HepG2 (cell line): ENCODE measurements at regions not wholly inside any gene's neighbourhood (a gene's known extent, or its start where the extent isn't known, plus 50 kb on each side); places are given as distances from the start of the nearest gene placed in this dataset.

ENCODE experiments used
- ATAC-seq: fragments of 200-7000 bp; cut with Tn5 transposase; 3 replicates; pipeline ENCODE4 v1.9.1; 2020; ENCODE audit warnings: mild to moderate bottlenecking, moderate library complexity
- BruUV-seq: library from RNA; stranded (reverse); fragments of 400-500 nt; replicated peaks from 2 replicates; lab custom pipeline; 2021; lab: Mats Ljungman, UMichigan
- CTCF ChIA-PET: fragments of 300-600 bp; formaldehyde crosslinking; extraction: SDS; loops from one replicate; lab custom pipeline; 2021; ENCODE audit warnings: low total read pairs, inconsistent platforms, low intra/inter-chr PET ratio; lab: Yijun Ruan, JAX
- POLR2A ChIA-PET: fragments of 350-600 bp; sonication (Branson Sonifier 250); formaldehyde crosslinking; loops from one replicate; lab custom pipeline; 2020; ENCODE audit warnings: antibody characterized with exemption, inconsistent platforms; lab: Yijun Ruan, JAX
- DNase-seq: peaks from one replicate; pipeline ENCODE4 v3.0.0-alpha.2; 2015; ENCODE audit warnings: low spot score
- FAIRE-seq: peaks from 3 replicates; lab custom pipeline; 2011; peaks lifted over from hg19 to GRCh38; lab: Jason Lieb, UNC
- H2AFZ ChIP-seq: one replicate; pipeline ENCODE4 v1.6.1; 2011; ENCODE audit warnings: low read length, inconsistent platforms
- H3K27ac ChIP-seq: fragments of 300-600 bp; 3 replicates; pipeline ENCODE4 v1.8.0; 2011; ENCODE audit warnings: mixed run types, mild to moderate bottlenecking, mixed read lengths, low read length, inconsistent platforms; ENCODE audit not compliant: insufficient read depth; ENCODE audit errors: extremely low read length
- H3K27me3 ChIP-seq, 2 experiments: fragments of 200-600 bp in 1 of 2; 2 replicates in 1 of 2; 3 replicates in 1 of 2; pipeline versions ENCODE4 v1.6.0 to v1.8.0; 2011; ENCODE audit warnings: low read length in 2 of 2, mild to moderate bottlenecking in 2 of 2, moderate library complexity in 2 of 2, inconsistent platforms in 1 of 2; ENCODE audit not compliant: insufficient read depth in 2 of 2, control insufficient read depth in 1 of 2
- H3K36me3 ChIP-seq, 2 experiments: fragments of 200-600 bp in 1 of 2; replicated peaks in 1 of 2; 2 replicates in 1 of 2; 3 replicates in 1 of 2; pipeline versions ENCODE4 v1.5.1 to v1.8.0; 2011; ENCODE audit warnings: low read length in 2 of 2, inconsistent platforms in 1 of 2; ENCODE audit not compliant: insufficient read depth in 2 of 2, control insufficient read depth in 1 of 2
- H3K4me1 ChIP-seq: 2 replicates; pipeline ENCODE4 v1.5.1; 2012; ENCODE audit warnings: low read length, inconsistent platforms; ENCODE audit not compliant: insufficient read depth
- H3K4me2 ChIP-seq: 2 replicates; pipeline ENCODE4 v1.6.0; 2011; ENCODE audit warnings: low read depth, low read length, inconsistent platforms
- H3K4me3 ChIP-seq, 3 experiments: fragments of 200-600 bp in 1 of 3; sonication (generic), shearing (Covaris generic) in 1 of 3; replicated peaks in 1 of 3; 2 replicates each; pipeline ENCODE4 v1.5.1; 2011 to 2016; ENCODE audit warnings: low read length in 3 of 3, inconsistent platforms in 2 of 3, low read depth in 2 of 3, mild to moderate bottlenecking in 2 of 3, control low read depth in 1 of 3, mixed read lengths in 1 of 3; ENCODE audit not compliant: insufficient read depth in 1 of 3
- H3K79me2 ChIP-seq: one replicate; pipeline ENCODE4 v1.6.1; 2011; ENCODE audit warnings: low read length, inconsistent platforms; ENCODE audit not compliant: insufficient read depth
- H3K9ac ChIP-seq: 2 replicates; pipeline ENCODE4 v1.6.0; 2011; ENCODE audit warnings: mild to moderate bottlenecking, low read depth, low read length, inconsistent platforms; ENCODE audit not compliant: insufficient read depth
- H3K9me3 ChIP-seq: 2 replicates; pipeline ENCODE4 v1.5.1; 2012; ENCODE audit warnings: mild to moderate bottlenecking, low read length
- H4K20me1 ChIP-seq: 2 replicates; pipeline ENCODE4 v1.6.0; 2011; ENCODE audit warnings: inconsistent platforms, mild to moderate bottlenecking, low read length, moderate library complexity; ENCODE audit not compliant: insufficient read depth
- KDM5A ChIP-seq: fragments of 200-600 bp; sonication (generic); IDR thresholded peaks from 2 replicates; pipeline ENCODE4 v1.7.0; 2018; ENCODE audit warnings: antibody characterized with exemption, mild to moderate bottlenecking, low read length, borderline replicate concordance
- KLF9 ChIP-seq: IDR thresholded peaks from 2 replicates; pipeline ENCODE4 v1.6.1; 2016; ENCODE audit warnings: low read depth
- KMT2B ChIP-seq: IDR thresholded peaks from 2 replicates; pipeline ENCODE4 v1.6.1; 2016; ENCODE audit warnings: missing genetic modification reagents, missing compliant biosample characterization
- RBM22 ChIP-seq: fragments of 200-400 bp; formaldehyde crosslinking; optimal IDR thresholded peaks from 2 replicates; pipeline ENCODE3; 2017; ENCODE audit warnings: mild to moderate bottlenecking, low read length, moderate library complexity
- STAT5B ChIP-seq: sonication (generic); formaldehyde crosslinking; IDR thresholded peaks from 2 replicates; pipeline ENCODE4 v1.4.0; 2020; ENCODE audit warnings: missing genetic modification reagents
- TRIM24 ChIP-seq: sonication (generic); formaldehyde crosslinking; IDR thresholded peaks from 2 replicates; pipeline ENCODE4 v1.8.0; 2022; ENCODE audit warnings: mild to moderate bottlenecking, missing genetic modification reagents
- ZNF552 ChIP-seq: sonication (generic); formaldehyde crosslinking; IDR thresholded peaks from 2 replicates; pipeline ENCODE4 v1.9.0; 2022; ENCODE audit warnings: missing genetic modification reagents, mild to moderate bottlenecking, borderline replicate concordance
- ZNF672 ChIP-seq: sonication (generic); formaldehyde crosslinking; IDR thresholded peaks from 2 replicates; pipeline ENCODE4 v1.8.1; 2022; ENCODE audit warnings: missing genetic modification reagents
- WGBS: methylation state at CpG from one replicate; pipeline ENCODE4 v1.1.6; 2017; ENCODE audit warnings: low lambda C conversion rate; 5-methylcytosine and 5-hydroxymethylcytosine counted together
- in situ Hi-C: cut with HindIII; loops from 2 replicates; pipeline ENCODE4 v1.10.0; 2017; ENCODE audit warnings: low pct_unique_long_range_greater_than_20kb; ENCODE audit not compliant: extremely low pct_ligation_motif_present
- intact Hi-C: fragments of 100-400 bp; cut with micrococcal nuclease; formaldehyde crosslinking; loops from one replicate; pipeline ENCODE4 v1.10.0; 2022; ENCODE audit not compliant: unreplicated experiment
- TF ChIP-seq, protein P1 (sequence below): IDR thresholded peaks from 2 replicates; pipeline ENCODE4 v1.6.1; 2016
- TF ChIP-seq, protein P2 (sequence below), 2 experiments: sonication (generic) in 1 of 2; formaldehyde crosslinking in 1 of 2; IDR thresholded peaks; 2 replicates each; pipeline versions ENCODE4 v1.6.1 to v1.9.0; 2014 to 2022; ENCODE audit warnings: antibody characterized with exemption in 1 of 2, borderline replicate concordance in 1 of 2, inconsistent platforms in 1 of 2, low read depth in 1 of 2, missing genetic modification reagents in 1 of 2
- TF ChIP-seq, protein P3 (sequence below): sonication (generic); formaldehyde crosslinking; IDR thresholded peaks from 2 replicates; pipeline ENCODE4 v1.8.0; 2022; ENCODE audit warnings: missing genetic modification reagents, mild to moderate bottlenecking, moderate library complexity, borderline replicate concordance
- TF ChIP-seq, protein P4 (sequence below): IDR thresholded peaks from 2 replicates; pipeline ENCODE4 v1.6.1; 2012; ENCODE audit warnings: inconsistent platforms

DNA sequence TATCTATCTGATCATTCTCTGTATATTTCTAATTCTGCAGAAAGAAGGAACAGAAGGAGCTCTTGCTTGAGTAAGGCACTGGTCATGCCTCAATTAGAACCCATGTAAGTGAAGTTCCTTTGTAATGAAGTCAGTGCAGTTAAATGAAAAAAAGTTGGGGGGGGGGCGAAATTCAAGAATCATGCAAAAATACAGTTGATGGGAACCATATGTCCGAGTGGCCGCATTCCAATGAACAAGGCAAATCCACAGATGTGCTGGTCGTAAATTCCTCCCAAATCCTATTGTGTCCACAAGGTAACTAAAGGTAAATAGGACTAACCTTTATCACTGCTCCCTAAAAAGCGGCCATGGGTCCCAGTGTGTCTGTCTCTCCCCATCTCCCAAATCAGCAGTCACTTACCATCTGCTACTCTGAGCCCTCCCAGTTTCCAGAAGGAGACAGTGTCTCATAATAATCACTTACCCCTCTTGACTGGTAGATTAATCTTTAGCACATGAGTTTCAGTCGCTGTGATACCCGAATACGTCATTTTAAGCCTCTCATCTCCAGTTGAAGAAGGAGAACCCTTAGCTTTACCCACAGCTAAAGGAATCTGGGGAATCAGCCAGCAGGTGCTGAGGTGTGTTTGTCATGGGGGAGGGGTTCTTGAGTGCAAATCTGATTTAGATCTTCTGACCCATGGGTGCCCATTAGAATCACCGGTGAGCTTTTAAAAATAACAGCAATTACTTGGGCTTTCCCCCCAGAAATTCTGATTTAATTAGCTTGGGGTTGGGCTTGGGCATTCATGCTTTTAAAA is 56.3 kb upstream of the EPHB3 start:
- 10% methylated on average over 8 of the region's 9 CpGs for WGBS
- no peaks in the 10 kb centered on the region for H3K4me1 ChIP-seq
- FAIRE-seq (no peak), ATAC-seq (no peak), DNase-seq (no peak)
- H3K9me3 ChIP-seq: no peaks in the 10 kb centered on the region; the same call in 1 of the 2 replicates
- no peak overlapping the region for H3K27ac ChIP-seq
- peaks cover 2 to 44% of the 10 kb centered on the region in 2 experiments; a peak in 4 of 5 replicates for H3K27me3 ChIP-seq
- H2AFZ ChIP-seq: no peak overlapping the region
- CTCF ChIA-PET: no interaction called here
- H3K9ac ChIP-seq: no peak overlapping the region
- H3K4me3 ChIP-seq: no peak overlapping the region
- POLR2A ChIA-PET: no interaction called here
- H4K20me1 ChIP-seq: no peaks in the 10 kb centered on the region
- in situ Hi-C loops: no loop called here
- no peak overlapping the region for H3K4me2 ChIP-seq
- BruUV-seq: no TSS peak
- H3K36me3 ChIP-seq: no peaks in the 10 kb centered on the region
- intact Hi-C loops: no loop called here
- no peaks in the 10 kb centered on the region for H3K79me2 ChIP-seq
- TF ChIP-seq ZNF552 (CRISPR knock-in tag): no peak
- no peak for TF ChIP-seq KDM5A
- no peak for TF ChIP-seq TRIM24 (CRISPR knock-in tag)
- TF ChIP-seq, protein P1, sequence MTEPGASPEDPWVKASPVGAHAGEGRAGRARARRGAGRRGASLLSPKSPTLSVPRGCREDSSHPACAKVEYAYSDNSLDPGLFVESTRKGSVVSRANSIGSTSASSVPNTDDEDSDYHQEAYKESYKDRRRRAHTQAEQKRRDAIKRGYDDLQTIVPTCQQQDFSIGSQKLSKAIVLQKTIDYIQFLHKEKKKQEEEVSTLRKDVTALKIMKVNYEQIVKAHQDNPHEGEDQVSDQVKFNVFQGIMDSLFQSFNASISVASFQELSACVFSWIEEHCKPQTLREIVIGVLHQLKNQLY (CRISPR knock-in tag): no peak
- no peak for TF ChIP-seq KMT2B
- TF ChIP-seq RBM22: no peak
- no peak for TF ChIP-seq STAT5B (CRISPR knock-in tag)
- TF ChIP-seq ZNF672 (CRISPR knock-in tag): no peak
- TF ChIP-seq, protein P2, sequence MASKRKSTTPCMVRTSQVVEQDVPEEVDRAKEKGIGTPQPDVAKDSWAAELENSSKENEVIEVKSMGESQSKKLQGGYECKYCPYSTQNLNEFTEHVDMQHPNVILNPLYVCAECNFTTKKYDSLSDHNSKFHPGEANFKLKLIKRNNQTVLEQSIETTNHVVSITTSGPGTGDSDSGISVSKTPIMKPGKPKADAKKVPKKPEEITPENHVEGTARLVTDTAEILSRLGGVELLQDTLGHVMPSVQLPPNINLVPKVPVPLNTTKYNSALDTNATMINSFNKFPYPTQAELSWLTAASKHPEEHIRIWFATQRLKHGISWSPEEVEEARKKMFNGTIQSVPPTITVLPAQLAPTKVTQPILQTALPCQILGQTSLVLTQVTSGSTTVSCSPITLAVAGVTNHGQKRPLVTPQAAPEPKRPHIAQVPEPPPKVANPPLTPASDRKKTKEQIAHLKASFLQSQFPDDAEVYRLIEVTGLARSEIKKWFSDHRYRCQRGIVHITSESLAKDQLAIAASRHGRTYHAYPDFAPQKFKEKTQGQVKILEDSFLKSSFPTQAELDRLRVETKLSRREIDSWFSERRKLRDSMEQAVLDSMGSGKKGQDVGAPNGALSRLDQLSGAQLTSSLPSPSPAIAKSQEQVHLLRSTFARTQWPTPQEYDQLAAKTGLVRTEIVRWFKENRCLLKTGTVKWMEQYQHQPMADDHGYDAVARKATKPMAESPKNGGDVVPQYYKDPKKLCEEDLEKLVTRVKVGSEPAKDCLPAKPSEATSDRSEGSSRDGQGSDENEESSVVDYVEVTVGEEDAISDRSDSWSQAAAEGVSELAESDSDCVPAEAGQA (IDR thresholded peaks at IDR 0.05; ENCODE audit: low read depth): no peak
- TF ChIP-seq, protein P2 (CRISPR knock-in tag; IDR thresholded peaks at IDR 0.05; ENCODE audit: borderline replicate concordance): no peak
- TF ChIP-seq, protein P3, sequence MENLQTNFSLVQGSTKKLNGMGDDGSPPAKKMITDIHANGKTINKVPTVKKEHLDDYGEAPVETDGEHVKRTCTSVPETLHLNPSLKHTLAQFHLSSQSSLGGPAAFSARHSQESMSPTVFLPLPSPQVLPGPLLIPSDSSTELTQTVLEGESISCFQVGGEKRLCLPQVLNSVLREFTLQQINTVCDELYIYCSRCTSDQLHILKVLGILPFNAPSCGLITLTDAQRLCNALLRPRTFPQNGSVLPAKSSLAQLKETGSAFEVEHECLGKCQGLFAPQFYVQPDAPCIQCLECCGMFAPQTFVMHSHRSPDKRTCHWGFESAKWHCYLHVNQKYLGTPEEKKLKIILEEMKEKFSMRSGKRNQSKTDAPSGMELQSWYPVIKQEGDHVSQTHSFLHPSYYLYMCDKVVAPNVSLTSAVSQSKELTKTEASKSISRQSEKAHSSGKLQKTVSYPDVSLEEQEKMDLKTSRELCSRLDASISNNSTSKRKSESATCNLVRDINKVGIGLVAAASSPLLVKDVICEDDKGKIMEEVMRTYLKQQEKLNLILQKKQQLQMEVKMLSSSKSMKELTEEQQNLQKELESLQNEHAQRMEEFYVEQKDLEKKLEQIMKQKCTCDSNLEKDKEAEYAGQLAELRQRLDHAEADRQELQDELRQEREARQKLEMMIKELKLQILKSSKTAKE: no peak
- TF ChIP-seq, protein P4, sequence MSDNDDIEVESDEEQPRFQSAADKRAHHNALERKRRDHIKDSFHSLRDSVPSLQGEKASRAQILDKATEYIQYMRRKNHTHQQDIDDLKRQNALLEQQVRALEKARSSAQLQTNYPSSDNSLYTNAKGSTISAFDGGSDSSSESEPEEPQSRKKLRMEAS: no peak
- TF ChIP-seq KLF9 (CRISPR knock-in tag): no peak
